OCI-LY3 (cell line): ENCODE measurements at regions not wholly inside any gene's neighbourhood (a gene's known extent, or its start where the extent isn't known, plus 50 kb on each side); places are given as distances from the start of the nearest gene placed in this dataset.

ENCODE experiments used
- H2AFZ ChIP-seq: fragments of 200-600, 300-600 bp; shearing (Covaris generic); 2 replicates; pipeline ENCODE4 v1.6.0; 2014; ENCODE audit warnings: antibody characterized with exemption, low read depth, low read length
- H3K27ac ChIP-seq: fragments of 200-600, 300-600 bp; sonication (generic); 2 replicates; pipeline ENCODE4 v1.5.1; 2014; ENCODE audit warnings: mild to moderate bottlenecking, low read length, moderate library complexity, mixed read lengths
- H3K27me3 ChIP-seq: fragments of 200-600, 300-600 bp; sonication (generic); 2 replicates; pipeline ENCODE4 v1.6.1; 2014; ENCODE audit warnings: low read depth, low read length, mixed read lengths
- H3K36me3 ChIP-seq: fragments of 200-600, 300-600 bp; sonication (generic); replicated peaks from 2 replicates; pipeline ENCODE3; 2014; ENCODE audit warnings: low read depth, low read length, mixed read lengths
- H3K4me1 ChIP-seq: fragments of 300-600, 200-600 bp; sonication (generic); 2 replicates; pipeline ENCODE4 v1.6.1; 2014; ENCODE audit warnings: low read length, mixed read lengths
- H3K4me2 ChIP-seq: fragments of 200-600, 300-600 bp; sonication (generic); 2 replicates; pipeline ENCODE4 v1.6.1; 2014; ENCODE audit warnings: low read length, mixed read lengths
- H3K4me3 ChIP-seq: fragments of 300-600, 200-600 bp; sonication (generic); 2 replicates; pipeline ENCODE4 v1.5.1; 2014; ENCODE audit warnings: antibody characterized with exemption, mild to moderate bottlenecking, low read length, moderate library complexity
- H3K79me2 ChIP-seq: fragments of 300-600, 200-600 bp; shearing (Covaris generic); 2 replicates; pipeline ENCODE4 v1.6.1; 2014; ENCODE audit warnings: mild to moderate bottlenecking, low read length, mixed read lengths
- H3K9ac ChIP-seq: fragments of 300-600, 200-600 bp; shearing (Covaris generic); 2 replicates; pipeline ENCODE4 v1.6.0; 2014; ENCODE audit warnings: mild to moderate bottlenecking, low read length, moderate library complexity
- H3K9me3 ChIP-seq: fragments of 200-600, 300-600 bp; shearing (Covaris generic); 2 replicates; pipeline ENCODE4 v1.6.1; 2014; ENCODE audit warnings: low read length, mixed read lengths; ENCODE audit not compliant: insufficient read depth
- H4K20me1 ChIP-seq: fragments of 200-600, 300-600 bp; sonication (generic); 2 replicates; pipeline ENCODE4 v1.6.1; 2016; ENCODE audit warnings: low read length, mixed read lengths; ENCODE audit not compliant: insufficient read depth
- EZH2phosphoT487 ChIP-seq: fragments of 200-600 bp; shearing (Covaris generic); IDR thresholded peaks from 2 replicates; pipeline ENCODE4 v1.6.1; 2018; ENCODE audit warnings: antibody characterized with exemption, mixed run types, low read depth
- TF ChIP-seq, protein P1 (sequence below): fragments of 200-600, 300-600 bp; sonication (generic); IDR thresholded peaks from 2 replicates; pipeline ENCODE4 v1.5.1; 2014; ENCODE audit warnings: antibody characterized with exemption, low read length, low read depth

DNA sequence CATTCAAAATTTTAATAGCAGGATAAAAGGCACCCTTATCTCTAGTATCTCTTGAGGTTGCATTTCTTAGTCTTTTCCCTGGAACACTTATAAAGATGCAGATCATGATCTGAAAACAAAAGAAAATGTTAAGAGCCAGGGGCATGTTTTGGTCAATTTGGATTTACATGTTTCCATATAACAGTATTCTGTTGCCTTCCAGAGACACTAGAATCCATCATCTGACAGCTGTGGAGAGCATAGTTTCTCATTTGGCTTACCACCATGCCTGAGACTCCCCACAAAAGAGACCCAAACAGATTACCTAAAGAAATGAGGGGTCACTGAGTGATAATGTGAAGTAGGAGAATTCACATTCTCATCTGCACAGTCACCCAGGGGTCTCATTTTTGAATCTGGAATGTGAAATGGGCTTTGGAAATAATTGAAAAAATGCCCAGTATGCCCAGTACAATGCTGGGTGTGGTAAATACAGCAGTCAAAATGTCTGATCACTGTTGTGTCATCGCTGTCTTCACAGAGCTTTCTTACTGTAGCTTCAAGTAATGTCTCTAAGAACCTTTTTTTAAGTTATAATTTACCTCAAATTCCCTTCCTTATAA is 79.9 kb upstream of the ZBTB20 start:
- Histone ChIP-seq H3K27ac (no peak overlapping the region), H3K79me2 (no peaks in the 10 kb centered on the region), H4K20me1 (no peaks in the 10 kb centered on the region), H3K4me3 (no peak overlapping the region), H3K4me2 (no peak overlapping the region), H3K9ac (no peak overlapping the region), H3K9me3 (no peaks in the 10 kb centered on the region), H2AFZ (no peak overlapping the region), H3K27me3 (no peaks in the 10 kb centered on the region), H3K36me3 (no peaks in the 10 kb centered on the region), H3K4me1 (no peaks in the 10 kb centered on the region)
- TF ChIP-seq, protein P1, sequence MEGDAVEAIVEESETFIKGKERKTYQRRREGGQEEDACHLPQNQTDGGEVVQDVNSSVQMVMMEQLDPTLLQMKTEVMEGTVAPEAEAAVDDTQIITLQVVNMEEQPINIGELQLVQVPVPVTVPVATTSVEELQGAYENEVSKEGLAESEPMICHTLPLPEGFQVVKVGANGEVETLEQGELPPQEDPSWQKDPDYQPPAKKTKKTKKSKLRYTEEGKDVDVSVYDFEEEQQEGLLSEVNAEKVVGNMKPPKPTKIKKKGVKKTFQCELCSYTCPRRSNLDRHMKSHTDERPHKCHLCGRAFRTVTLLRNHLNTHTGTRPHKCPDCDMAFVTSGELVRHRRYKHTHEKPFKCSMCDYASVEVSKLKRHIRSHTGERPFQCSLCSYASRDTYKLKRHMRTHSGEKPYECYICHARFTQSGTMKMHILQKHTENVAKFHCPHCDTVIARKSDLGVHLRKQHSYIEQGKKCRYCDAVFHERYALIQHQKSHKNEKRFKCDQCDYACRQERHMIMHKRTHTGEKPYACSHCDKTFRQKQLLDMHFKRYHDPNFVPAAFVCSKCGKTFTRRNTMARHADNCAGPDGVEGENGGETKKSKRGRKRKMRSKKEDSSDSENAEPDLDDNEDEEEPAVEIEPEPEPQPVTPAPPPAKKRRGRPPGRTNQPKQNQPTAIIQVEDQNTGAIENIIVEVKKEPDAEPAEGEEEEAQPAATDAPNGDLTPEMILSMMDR = no peak
- no peak for TF ChIP-seq EZH2phosphoT487

DNA sequence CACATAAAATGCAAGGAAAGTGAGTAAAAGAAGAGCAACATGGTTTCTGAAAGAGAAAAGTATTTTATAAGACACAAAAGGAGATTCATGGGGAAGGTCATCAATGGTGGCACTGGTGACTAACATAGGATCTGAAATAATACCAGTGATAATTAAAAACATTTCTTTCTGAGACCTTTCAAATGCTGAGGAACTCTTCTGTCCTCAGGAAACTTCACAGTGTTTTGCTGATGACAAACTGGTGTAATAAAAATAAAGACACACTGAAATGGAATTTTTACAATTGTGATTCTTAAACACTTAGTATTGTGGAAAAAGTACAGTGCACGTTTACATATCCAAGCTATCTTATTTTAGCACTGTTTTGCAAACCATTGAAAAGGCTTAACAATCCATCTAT is 80.4 kb upstream of the ZBTB20 start:
- Histone ChIP-seq H3K27me3 (no peaks in the 10 kb centered on the region), H3K36me3 (no peaks in the 10 kb centered on the region), H3K4me3 (no peak overlapping the region), H3K9ac (no peak overlapping the region), H3K27ac (no peak overlapping the region), H3K79me2 (no peaks in the 10 kb centered on the region), H2AFZ (no peak overlapping the region), H3K4me1 (no peaks in the 10 kb centered on the region), H3K9me3 (no peaks in the 10 kb centered on the region), H3K4me2 (no peak overlapping the region), H4K20me1 (no peaks in the 10 kb centered on the region)
- TF ChIP-seq EZH2phosphoT487 = no peak
- TF ChIP-seq, protein P1 = no peak

DNA sequence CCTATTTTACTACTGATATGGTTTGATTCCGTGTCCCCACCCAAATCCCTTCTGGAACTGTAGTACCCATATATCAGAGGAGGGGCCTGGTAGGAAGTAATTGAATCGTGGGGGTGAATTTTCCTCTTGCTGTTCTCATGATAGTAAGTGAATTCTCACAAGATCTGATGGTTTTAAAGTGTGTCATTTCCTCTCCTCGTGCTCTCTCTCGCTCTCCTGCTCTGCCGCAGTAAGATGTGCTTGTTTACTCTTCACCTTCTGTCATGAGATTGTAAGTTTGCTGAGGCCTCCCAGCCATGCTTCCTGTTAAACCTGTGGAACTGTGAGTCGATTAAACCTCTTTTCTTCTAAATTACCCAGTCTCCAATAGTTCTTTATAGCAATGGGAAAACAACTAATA is 81.2 kb upstream of the ZBTB20 start:
- TF ChIP-seq, protein P1 = no peak
- TF ChIP-seq EZH2phosphoT487 = no peak
- H4K20me1 ChIP-seq = no peaks in the 10 kb centered on the region
- H3K4me1 ChIP-seq = no peaks in the 10 kb centered on the region
- H3K4me3 ChIP-seq = no peak overlapping the region
- H3K27me3 ChIP-seq = no peaks in the 10 kb centered on the region
- no peaks in the 10 kb centered on the region for H3K9me3 ChIP-seq
- no peaks in the 10 kb centered on the region for H3K36me3 ChIP-seq
- no peak overlapping the region for H3K9ac ChIP-seq
- no peak overlapping the region for H3K4me2 ChIP-seq
- H3K27ac ChIP-seq = no peak overlapping the region
- no peaks in the 10 kb centered on the region for H3K79me2 ChIP-seq
- H2AFZ ChIP-seq = no peak overlapping the region

DNA sequence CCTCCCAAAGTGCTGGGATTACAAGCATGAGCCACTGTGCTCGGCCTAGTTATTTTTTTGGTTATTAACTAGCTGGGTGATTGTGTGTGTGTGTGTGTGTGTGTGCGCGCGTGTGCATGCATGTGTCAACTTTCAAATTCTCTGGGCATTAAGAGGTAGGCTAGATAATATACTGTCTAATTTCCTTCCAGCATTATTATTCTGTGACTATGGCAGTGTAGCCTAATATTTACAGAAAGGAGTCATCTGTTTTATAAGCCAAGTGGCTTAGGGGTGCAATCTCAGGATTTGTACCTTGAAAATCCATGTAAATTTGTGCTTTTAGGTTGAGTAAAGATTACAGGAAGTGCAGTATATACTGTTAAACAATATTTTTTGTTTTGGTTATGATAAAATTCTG is 85.1 kb upstream of the ZBTB20 start:
- no peak overlapping the region for H3K27ac ChIP-seq
- peaks cover 8% of the 10 kb centered on the region for H3K4me1 ChIP-seq
- H3K36me3 ChIP-seq = no peaks in the 10 kb centered on the region
- no peak overlapping the region for H3K9ac ChIP-seq
- H3K4me2 ChIP-seq = no peak overlapping the region
- no peaks in the 10 kb centered on the region for H3K27me3 ChIP-seq
- no peaks in the 10 kb centered on the region for H3K9me3 ChIP-seq
- H4K20me1 ChIP-seq = no peaks in the 10 kb centered on the region
- no peak overlapping the region for H2AFZ ChIP-seq
- no peaks in the 10 kb centered on the region for H3K79me2 ChIP-seq
- no peak for TF ChIP-seq EZH2phosphoT487
- TF ChIP-seq, protein P1 = no peak
- H3K4me3 ChIP-seq = no peak overlapping the region
